ENCODE measurements at regions not wholly inside any gene's neighbourhood (a gene's known extent, or its start where the extent isn't known, plus 50 kb on each side); places are given as distances from the start of the nearest gene placed in this dataset.
"Not testable (repeated sequence)": the region's sequence is repeated elsewhere in the genome, so short reads cannot be mapped to it uniquely, and the experiment has no call there.

DNA sequence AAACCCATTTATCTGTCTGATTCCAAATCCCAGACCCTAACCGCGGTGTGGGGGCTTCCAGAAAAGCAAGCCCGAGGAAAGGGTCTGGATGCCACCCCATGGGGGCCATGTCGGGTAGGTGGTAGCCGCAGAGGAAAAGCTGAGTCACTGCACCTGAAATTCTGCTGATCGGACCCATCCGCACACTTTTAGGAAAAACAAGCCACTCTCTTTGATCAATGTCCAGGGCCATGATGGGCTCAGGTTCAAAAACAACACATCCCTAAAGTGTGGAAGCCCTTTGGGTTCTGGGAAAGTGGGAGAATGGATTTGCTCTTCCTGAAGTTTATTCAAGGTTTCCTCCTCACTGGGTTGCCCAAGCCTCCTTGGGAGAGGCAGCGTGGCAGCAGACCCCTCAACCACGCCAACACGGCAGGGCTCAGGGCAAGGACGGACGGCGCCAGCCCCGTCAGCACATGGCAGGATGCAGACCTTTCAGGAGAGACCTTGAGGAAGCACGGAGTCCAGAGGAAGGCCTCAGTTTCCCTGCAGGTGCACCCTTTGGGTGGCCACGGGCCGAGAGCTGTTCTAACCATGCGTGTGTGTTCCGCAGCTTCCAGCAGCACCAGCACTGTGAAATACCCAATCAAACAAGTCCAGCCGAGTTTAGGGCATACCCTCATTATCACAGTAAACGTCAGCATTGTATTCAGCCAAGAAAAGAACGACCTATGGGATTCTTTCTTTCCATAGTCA, 367.0 kb downstream of the FOXL1 start:
- DNase-seq, result no peak

- DNase-seq, result no peak
These were observed 368.0 kb downstream of the FOXL1 start for GRCh38 chr16:86946396-86946795.

DNA sequence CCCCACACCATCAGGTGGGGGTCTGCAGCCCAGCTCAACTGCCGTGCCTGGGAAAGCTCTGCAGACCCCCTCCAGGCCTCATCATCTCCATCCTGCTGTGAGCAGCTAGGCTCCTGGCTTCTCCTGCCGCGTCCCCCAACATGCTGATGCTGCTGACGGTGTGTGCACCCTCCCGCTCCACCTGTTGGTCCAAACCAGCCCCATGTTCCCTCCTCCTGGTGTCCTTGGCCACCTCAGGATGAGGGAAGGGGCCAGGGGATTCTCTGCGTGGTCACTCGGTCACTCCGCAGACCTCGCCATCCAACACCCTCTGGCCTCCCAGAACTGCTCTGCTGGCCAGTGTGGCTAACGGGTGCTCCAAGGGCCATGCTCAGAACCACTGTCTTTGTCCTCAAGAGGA, 368.6 kb downstream of the FOXL1 start:
- no peak for DNase-seq

DNA sequence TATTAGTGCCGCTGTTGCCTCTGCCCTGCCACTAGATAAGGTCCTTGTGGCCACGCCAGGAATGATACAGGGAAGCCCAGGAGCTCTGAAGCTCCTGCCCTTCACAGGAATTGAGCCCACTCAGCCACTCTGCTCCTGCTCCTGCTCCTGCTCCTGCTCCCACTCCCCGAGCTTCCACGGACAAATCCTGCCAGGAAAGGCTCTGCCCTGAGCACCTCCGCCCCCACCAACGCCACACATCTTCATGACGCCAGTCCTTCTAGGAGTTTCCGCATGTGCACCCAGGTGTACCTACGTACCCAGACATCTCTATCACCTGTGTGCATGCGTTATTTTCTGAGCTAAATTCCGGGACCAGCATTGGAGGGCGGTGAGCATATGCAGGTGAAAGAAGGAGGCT, 369.1 kb downstream of the C16orf95 start:
- no peak for DNase-seq

DNA sequence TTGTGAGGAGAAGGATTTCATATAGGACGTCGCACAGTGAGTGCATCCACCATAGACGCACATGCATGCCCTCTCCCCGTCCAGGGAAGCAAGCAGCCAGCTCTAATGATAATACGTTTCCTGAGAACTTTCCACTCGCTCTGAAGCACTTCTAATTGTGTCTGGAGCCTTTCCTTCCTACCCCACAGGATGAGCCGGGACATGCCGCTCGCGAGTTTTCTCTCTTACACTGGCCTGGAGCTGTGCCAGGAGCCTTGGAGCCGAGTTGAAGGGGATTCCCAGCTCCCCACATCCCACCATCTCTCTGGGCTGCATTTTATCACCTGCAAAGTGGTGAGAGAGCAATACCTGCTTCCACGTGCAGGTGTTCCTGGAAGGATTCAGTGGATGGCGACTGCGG, 368.1 kb downstream of the C16orf95 start:
- peak; percentile 26 for DNase-seq

- no peak for DNase-seq
These were observed 367.6 kb downstream of the C16orf95 start for GRCh38 chr16:86949630-86950029.

- no peak for DNase-seq
These were observed 366.0 kb downstream of the C16orf95 start for GRCh38 chr16:86951041-86951822.

DNA sequence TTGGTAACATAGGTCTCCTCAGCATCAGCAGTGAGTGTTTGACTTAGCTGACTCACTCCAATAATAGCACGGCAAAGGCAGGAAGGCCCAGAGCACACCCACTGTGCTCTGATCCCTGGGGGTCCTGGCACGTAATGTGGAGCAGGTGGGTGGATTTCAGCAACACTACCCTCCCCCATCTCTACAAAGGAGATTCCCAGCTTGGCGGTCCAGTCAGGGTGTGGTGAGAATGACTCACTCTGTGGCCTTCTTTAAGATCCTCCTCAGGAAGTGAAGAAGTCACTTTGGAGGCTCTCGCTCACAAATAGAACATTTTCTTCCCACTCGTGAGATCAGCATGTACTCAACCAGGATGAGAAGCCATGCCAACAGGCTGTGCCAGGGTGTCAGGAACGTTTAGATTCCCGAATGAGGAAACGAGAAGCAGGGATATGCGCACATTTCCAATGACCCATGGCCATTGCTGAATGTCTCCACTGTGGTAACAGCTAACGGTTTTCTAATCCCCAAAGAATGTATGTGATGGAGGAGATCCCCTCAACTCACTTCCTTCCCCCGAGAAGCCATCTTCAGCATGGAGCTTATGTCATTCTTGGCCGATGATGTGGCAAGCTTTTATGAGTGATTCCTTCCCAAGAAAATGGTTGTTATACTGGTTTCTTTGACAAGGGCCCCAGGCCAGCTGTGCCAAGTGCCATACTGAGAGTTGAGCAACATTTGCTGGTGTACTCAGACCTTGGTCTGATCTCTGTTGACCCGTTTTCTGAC, 365.2 kb downstream of the C16orf95 start:
- DNase-seq, result no peak

- no peak for DNase-seq
These were observed 364.4 kb downstream of the C16orf95 start for GRCh38 chr16:86952769-86953168.

GRCh38 chr16:86953631-86954391, 363.4 kb downstream of the C16orf95 start:
- DNase-seq, result no peak

GRCh38 chr16:86955136-86955855, 361.9 kb downstream of the C16orf95 start:
- no peak for DNase-seq

DNA sequence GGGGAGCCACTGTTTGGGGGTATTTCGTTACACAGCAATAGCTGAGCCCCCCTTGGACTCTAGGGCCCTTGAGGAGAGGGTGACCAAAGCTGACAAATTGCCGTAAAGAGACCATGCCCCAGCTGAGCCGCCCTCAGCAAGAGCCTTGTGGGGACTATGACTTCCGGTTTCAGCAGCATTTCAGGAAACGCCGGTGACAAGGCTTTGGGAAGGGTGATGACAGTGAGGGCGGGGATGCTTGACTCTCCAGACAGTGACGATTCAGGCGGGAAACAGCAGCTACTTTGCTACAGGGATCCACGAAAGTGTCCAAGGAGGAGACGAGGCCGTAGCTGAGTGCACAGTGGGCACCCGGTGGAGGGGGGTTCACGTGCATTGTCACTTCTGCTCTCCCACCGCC, 360.8 kb downstream of the C16orf95 start:
- DNase-seq, result no peak

DNA sequence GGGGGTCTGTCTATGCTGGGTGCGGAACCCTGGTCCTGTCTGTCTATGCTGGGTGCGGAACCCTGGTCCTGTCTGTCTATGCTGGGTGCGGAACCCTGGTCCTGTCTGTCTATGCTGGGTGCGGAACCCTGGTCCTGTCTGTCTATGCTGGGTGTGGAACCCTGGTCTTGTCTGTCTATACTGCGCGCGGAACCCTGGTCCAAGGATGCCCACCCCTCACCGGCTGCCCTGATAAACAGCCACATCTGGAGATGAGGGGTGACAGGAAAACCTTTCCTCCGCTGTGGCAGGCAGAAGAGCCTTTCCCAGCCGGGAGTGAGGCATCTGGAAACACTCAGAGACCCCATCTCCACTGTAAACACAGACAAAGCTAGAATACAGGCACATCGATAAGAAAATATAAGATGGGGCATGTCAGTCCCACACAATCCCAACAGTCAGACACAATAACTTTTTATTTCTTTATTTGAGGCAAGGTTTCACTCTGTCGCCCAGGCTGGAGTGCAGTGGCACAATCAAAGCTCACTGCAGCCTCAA, 359.5 kb downstream of the C16orf95 start:
- not testable (repeated sequence) for DNase-seq

DNA sequence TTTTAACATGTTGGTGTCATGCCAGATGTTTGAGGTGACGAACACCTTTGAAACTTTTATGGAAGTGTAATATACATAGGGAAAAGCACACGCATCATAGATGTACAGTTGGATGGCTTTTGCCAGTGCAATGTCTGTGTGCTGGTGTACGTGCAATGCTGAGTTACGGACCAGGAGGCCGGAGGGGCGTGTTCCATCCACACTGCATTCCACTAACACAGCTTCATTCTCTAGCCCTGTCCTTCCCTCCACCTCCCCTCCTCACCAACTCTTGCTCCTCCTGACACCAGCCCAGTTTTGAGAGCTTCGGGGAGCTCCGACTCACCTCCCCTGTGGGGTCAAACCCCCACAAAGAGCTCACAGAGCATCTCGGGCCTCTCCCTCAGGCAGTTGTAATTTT, 358.8 kb downstream of the C16orf95 start:
- no peak for DNase-seq

DNA sequence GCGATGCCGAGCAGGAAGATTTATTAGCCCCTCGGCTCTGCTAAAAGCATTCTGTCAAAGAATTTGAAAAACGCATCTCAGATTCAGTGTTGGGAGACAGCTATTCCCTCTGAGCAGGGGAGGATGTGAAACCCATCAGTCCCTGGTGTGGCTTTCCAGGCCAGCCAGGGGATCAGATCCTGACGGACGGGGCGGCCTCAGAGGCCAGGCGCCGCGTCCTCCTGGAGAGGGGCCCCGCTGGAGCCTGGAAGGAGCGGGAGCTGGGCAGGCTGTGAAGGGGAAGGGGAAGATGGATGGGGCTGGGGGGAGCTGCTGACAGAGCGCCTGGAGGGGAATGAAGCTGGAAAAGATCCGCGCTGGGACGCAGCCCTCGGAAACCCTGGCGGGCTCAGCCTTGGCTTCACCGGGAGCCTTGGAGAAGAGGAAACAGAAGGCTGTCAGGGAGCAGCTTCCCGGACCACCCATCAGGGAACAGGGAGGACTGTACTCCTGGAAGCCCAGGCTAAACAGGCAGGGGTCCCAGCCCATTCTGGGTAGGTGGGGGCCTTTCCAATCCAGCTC, 358.0 kb downstream of the C16orf95 start:
- no peak for DNase-seq

- DNase-seq, result no peak
These were observed 357.5 kb downstream of the C16orf95 start for GRCh38 chr16:86959729-86960128.

- no peak for DNase-seq
These were observed 356.9 kb downstream of the C16orf95 start for GRCh38 chr16:86960266-86960665.

DNA sequence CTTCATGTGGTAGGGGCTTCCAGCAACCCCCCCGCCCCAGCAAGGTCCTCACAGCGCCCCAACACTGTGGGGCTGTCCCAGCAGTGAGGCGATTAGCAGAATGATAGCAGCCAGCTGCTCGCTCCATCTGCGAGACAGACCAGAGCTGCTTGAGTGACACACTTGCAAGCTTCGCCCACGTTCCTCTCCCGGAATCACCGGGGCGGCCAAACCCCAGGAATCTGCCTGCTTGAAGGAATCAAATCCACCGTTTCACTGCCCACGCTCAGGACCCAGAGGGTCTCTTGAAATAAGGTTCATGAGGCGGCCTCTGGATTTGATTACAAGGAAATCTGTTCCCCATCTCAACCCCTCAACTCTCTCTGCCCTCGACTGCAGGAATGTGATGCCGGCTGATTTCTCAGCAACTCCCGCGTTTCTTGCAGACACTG, 356.0 kb downstream of the C16orf95 start:
- DNase-seq, result no peak

GRCh38 chr16:86962259-86962658, 354.9 kb downstream of the C16orf95 start:
- no peak for DNase-seq

GRCh38 chr16:86962913-86963312, 354.3 kb downstream of the C16orf95 start:
- DNase-seq, result no peak

All from NCI-H1105 (cell line).